ENCODE measurements at regions not wholly inside any gene's neighbourhood (a gene's known extent, or its start where the extent isn't known, plus 50 kb on each side); places are given as distances from the start of the nearest gene placed in this dataset.

GRCh38 chr4:73683456-73683855, 56.9 kb upstream of the CXCL8 start:
- in situ Hi-C loops (cut with MboI): no loop called here
- Histone ChIP-seq H3K27me3 (replicated peaks in 1 of 2; ENCODE audit: control insufficient read depth in 2 of 2, insufficient read depth in 2 of 2, low read length in 1 of 2) (no peaks in the 10 kb centered on the region; a peak in 2 of 4 replicates), H3K4me1 (ENCODE audit: control insufficient read depth, insufficient read depth, low read length) (no peaks in the 10 kb centered on the region), H3K4me2 (ENCODE audit: control insufficient read depth, insufficient read depth) (no peak overlapping the region), H3K27ac (ENCODE audit: control insufficient read depth, insufficient read depth) (no peak overlapping the region), H3K79me2 (ENCODE audit: control insufficient read depth, insufficient read depth, low read length) (no peaks in the 10 kb centered on the region), H3K4me3 (no peak overlapping the region), H4K20me1 (ENCODE audit: control insufficient read depth, insufficient read depth) (no peaks in the 10 kb centered on the region), H3K9me3 (replicated peaks; ENCODE audit: control insufficient read depth, insufficient read depth, low read length) (no peaks in the 10 kb centered on the region), H3K36me3 (ENCODE audit: control insufficient read depth in 2 of 2, insufficient read depth in 2 of 2, low read length in 1 of 2) (no peaks in the 10 kb centered on the region), H2AFZ (ENCODE audit: control insufficient read depth, low read depth, low read length) (no peak overlapping the region), H3K9ac (ENCODE audit: control insufficient read depth, insufficient read depth, low read length) (no peak overlapping the region)
- BruUV-seq (replicated peaks): no TSS peak
- WGBS (ENCODE audit: insufficient coverage, insufficient replicate concordance, low lambda C conversion rate, missing lambda C conversion rate): 83% methylated on average over 1 of the region's 1 CpG
- ATAC-seq: no peak
- FAIRE-seq: no peak
- intact Hi-C loops (cut with micrococcal nuclease; ENCODE audit: unreplicated experiment): no loop called here
- no peak for DNase-seq (ENCODE audit: low read depth, low spot score)
- TF ChIP-seq CBFB (IDR thresholded peaks at IDR 0.05; ENCODE audit: low read depth) (no peak), IRF4 (IDR thresholded peaks at IDR 0.05; ENCODE audit: low read depth, low read length) (no peak)
- RAD21 ChIA-PET (ENCODE audit: unreplicated experiment): interaction anchor here (1.0 kb wide), 2 partner anchors 9 to 51 kb away, joined by 3 read pairs; no protein-coding TSS in a partner anchor
- CTCF ChIA-PET: interaction anchor here (0.8 to 1.3 kb wide), 3 partner anchors 10 to 18 kb away, joined by 3 read pairs; no protein-coding TSS in a partner anchor
- SMC1A ChIA-PET (ENCODE audit: uncharacterized antibody, unreplicated experiment): interaction anchor here (0.6 to 1.6 kb wide), 3 partner anchors 9 to 10 kb away, joined by 3 to 7 read pairs (median 4); no protein-coding TSS in a partner anchor
- POLR2A ChIA-PET: no interaction called here

GRCh38 chr4:73684097-73684496, 56.3 kb upstream of the CXCL8 start:
- Histone ChIP-seq H3K9me3 (replicated peaks; ENCODE audit: control insufficient read depth, insufficient read depth, low read length) (no peaks in the 10 kb centered on the region), H3K79me2 (ENCODE audit: control insufficient read depth, insufficient read depth, low read length) (no peaks in the 10 kb centered on the region), H3K4me1 (ENCODE audit: control insufficient read depth, insufficient read depth, low read length) (no peaks in the 10 kb centered on the region), H3K36me3 (ENCODE audit: control insufficient read depth in 2 of 2, insufficient read depth in 2 of 2, low read length in 1 of 2) (no peaks in the 10 kb centered on the region), H3K27me3 (replicated peaks in 1 of 2; ENCODE audit: control insufficient read depth in 2 of 2, insufficient read depth in 2 of 2, low read length in 1 of 2) (no peaks in the 10 kb centered on the region; a peak in 2 of 4 replicates), H3K4me2 (ENCODE audit: control insufficient read depth, insufficient read depth) (no peak overlapping the region), H3K9ac (ENCODE audit: control insufficient read depth, insufficient read depth, low read length) (no peak overlapping the region), H3K4me3 (no peak overlapping the region), H2AFZ (ENCODE audit: control insufficient read depth, low read depth, low read length) (no peak overlapping the region), H3K27ac (ENCODE audit: control insufficient read depth, insufficient read depth) (no peak overlapping the region), H4K20me1 (ENCODE audit: control insufficient read depth, insufficient read depth) (no peaks in the 10 kb centered on the region)
- ChIA-PET RAD21 (ENCODE audit: unreplicated experiment) (no interaction called here), SMC1A (ENCODE audit: uncharacterized antibody, unreplicated experiment) (interaction anchor here (0.8 to 1.5 kb wide), 2 partner anchors 10 to 450 kb away, joined by 3 read pairs; no protein-coding TSS in a partner anchor), CTCF (interaction anchor here (0.8 to 1.2 kb wide), 3 partner anchors 8 to 19 kb away, joined by 3 read pairs; no protein-coding TSS in a partner anchor), POLR2A (no interaction called here)
- WGBS (ENCODE audit: insufficient coverage, insufficient replicate concordance, low lambda C conversion rate, missing lambda C conversion rate): 0% methylated on average over 1 of the region's 1 CpG
- BruUV-seq (replicated peaks): no TSS peak
- ATAC-seq: no peak
- TF ChIP-seq BRCA1 (IDR thresholded peaks at IDR 0.05; ENCODE audit: low read depth, low read length) (no peak), POU2F2 (IDR thresholded peaks at IDR 0.05; ENCODE audit: borderline replicate concordance, low read depth, low read length) (no peak), RUNX3 (IDR thresholded peaks at IDR 0.05; ENCODE audit: low read length) (no peak), FOXM1 (IDR thresholded peaks at IDR 0.05; ENCODE audit: low read depth, low read length) (no peak), DPF2 (IDR thresholded peaks at IDR 0.05) (no peak), EED (IDR thresholded peaks at IDR 0.05; ENCODE audit: low read depth) (no peak), EGR1 (IDR thresholded peaks at IDR 0.05; ENCODE audit: borderline replicate concordance in 1 of 2, low read depth in 2 of 2, low read length in 2 of 2) (no peak), RAD51 (IDR thresholded peaks at IDR 0.05) (no peak), SMARCA5 (IDR thresholded peaks at IDR 0.05) (no peak), TCF3 (IDR thresholded peaks at IDR 0.05; ENCODE audit: borderline replicate concordance, insufficient read depth, low read depth, low read length) (no peak), MEF2A (IDR thresholded peaks at IDR 0.05; ENCODE audit: insufficient read depth, low read depth, low read length) (no peak)
- no peak for DNase-seq (ENCODE audit: low read depth, low spot score)
- no peak for FAIRE-seq
- intact Hi-C loops (cut with micrococcal nuclease; ENCODE audit: unreplicated experiment) (no loop called here), in situ Hi-C loops (cut with MboI) (no loop called here)

All from GM12878 (cell line).